ENCODE measurements at regions not wholly inside any gene's neighbourhood (a gene's known extent, or its start where the extent isn't known, plus 50 kb on each side); places are given as distances from the start of the nearest gene placed in this dataset.
"Not testable (repeated sequence)": the region's sequence is repeated elsewhere in the genome, so short reads cannot be mapped to it uniquely, and the experiment has no call there.

DNA sequence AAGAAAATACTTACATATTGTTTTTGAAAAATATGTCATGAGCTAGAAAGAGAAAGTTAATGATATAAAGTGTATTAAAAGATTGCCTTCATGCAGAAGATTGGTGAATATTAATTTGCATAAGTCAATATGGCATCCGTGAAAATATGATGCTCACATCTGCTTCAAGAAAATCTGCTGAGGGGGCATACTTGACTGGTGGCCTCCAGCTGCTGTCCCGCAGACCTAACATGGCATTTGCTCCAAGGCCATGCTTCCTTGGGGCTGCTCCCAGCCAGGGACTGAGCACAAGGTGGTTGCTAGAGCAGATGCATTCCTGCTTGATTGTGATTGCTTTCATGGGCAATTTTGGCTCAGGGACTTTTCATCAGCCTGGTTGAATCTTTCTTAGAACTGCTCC, 133.8 kb downstream of the TTC6 start:
- H3K4me1 ChIP-seq (ENCODE audit: insufficient read depth), result no peaks in the 10 kb centered on the region
- no peak overlapping the region for H3K27ac ChIP-seq (ENCODE audit: low read depth)
- H3K4me3 ChIP-seq (ENCODE audit: low read depth, low read length), result no peak overlapping the region
- H3K36me3 ChIP-seq (ENCODE audit: insufficient read depth), result no peaks in the 10 kb centered on the region
- DNase-seq (ENCODE audit: extremely low spot score), result no peak
- 88% methylated on average over 2 of the region's 2 CpGs for WGBS

DNA sequence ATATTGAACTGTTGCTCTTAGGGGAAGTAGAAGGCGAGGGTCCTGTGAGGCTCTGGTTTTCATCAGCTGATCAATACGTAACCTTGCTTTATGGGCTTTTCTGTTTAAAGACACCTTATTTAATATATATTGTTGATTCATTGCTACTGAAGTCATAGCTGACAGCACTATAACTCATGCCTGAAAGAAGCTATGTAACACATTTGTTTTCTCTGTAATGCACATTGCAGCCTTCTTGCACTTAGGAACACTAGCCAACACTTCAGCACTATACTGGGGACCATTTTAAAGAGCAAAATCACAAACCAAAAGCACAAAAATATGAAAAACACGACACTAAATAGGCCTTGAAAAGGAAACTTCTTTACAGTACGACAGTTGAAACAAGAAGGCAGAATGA, 135.7 kb downstream of the TTC6 start:
- Histone ChIP-seq H3K36me3 (ENCODE audit: insufficient read depth) (no peaks in the 10 kb centered on the region), H3K4me1 (ENCODE audit: insufficient read depth) (no peaks in the 10 kb centered on the region), H3K4me3 (ENCODE audit: low read depth, low read length) (no peak overlapping the region), H3K27ac (ENCODE audit: low read depth) (no peak overlapping the region)
- 50% methylated on average over 4 of the region's 4 CpGs for WGBS
- no peak for DNase-seq (ENCODE audit: extremely low spot score)

DNA sequence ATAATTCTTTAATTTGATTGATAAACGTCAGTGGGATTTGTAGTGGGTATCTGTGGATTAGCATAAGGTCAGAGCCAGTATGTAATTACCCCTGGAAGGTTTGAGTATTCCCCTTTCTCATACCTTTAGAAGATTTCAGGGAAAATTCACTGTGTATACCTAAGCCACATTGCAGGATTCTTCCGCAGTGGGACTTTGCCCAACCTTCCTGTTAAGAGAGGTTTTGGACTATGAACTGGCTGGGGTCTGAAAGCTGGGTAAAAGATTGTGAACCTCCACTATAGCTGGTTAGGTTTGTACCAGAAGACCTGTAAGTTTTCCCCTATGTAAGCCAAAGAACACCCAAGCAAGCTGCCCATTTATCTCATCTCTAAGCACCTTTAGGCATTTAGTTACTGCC, 150.2 kb downstream of the TTC6 start:
- no peaks in the 10 kb centered on the region for H3K36me3 ChIP-seq (ENCODE audit: insufficient read depth)
- no peak overlapping the region for H3K4me3 ChIP-seq (ENCODE audit: low read depth, low read length)
- WGBS, result 78% methylated on average over 2 of the region's 2 CpGs
- no peak for DNase-seq (ENCODE audit: extremely low spot score)
- H3K27ac ChIP-seq (ENCODE audit: low read depth), result no peak overlapping the region
- H3K4me1 ChIP-seq (ENCODE audit: insufficient read depth), result no peaks in the 10 kb centered on the region

DNA sequence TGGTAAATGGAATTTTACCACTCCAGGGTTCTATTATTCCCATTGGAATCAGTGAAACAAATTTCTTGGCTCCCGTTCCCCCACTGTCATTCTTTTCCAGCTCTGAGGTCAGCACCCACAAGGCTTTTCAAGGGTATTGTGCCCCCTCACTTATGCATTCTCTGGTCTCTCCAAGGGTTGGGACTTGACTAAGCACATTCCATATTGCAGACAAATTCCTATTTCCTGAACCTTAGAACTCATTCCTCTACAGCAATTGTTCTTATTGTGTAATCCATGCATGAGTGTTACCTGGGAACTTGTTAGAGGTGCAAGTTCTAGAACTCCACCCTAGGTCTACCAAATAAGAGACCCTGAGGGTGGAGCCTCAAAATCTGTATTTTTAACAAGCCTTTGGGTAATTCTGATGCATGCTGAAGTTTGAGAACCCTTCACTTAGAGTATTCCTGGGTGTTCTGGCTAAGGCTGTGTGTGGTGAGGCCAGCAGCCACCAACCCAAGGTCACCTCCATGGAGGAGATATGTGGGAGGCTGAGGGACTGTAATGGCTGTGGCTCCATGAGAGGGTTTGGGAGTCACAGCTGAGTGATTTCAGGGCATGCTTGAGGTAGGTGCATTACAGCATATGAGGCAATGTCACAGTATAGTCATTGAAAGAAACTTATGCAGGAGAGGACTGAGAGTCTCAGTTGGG, 150.9 kb downstream of the TTC6 start:
- no peak for DNase-seq (ENCODE audit: extremely low spot score)
- no peak overlapping the region for H3K27ac ChIP-seq (ENCODE audit: low read depth)
- H3K4me3 ChIP-seq (ENCODE audit: low read depth, low read length), result no peak overlapping the region
- no peaks in the 10 kb centered on the region for H3K36me3 ChIP-seq (ENCODE audit: insufficient read depth)
- 84% methylated on average over 1 of the region's 1 CpG for WGBS
- H3K4me1 ChIP-seq (ENCODE audit: insufficient read depth), result no peaks in the 10 kb centered on the region

DNA sequence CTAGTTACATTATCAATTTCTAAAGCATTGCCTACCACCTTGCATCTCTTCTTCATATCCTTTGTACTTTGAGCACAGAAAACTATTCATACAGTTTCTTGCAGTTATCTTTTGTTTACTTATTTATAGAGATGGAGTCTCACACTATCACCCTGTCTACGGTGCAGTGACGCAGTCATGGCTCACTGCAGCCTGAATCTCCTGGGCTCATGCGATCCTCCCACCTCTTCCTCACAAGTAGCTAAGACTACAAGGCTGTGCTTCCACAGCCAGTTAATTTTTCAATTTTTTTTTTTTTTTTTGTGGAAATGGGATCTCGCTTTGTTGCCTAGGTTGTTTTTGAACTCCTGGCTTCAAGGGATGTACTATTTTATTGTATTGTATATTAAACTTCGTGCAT, 158.0 kb downstream of the TTC6 start:
- H3K36me3 ChIP-seq (ENCODE audit: insufficient read depth), result no peaks in the 10 kb centered on the region
- H3K27ac ChIP-seq (ENCODE audit: low read depth), result no peak overlapping the region
- no peak overlapping the region for H3K4me3 ChIP-seq (ENCODE audit: low read depth, low read length)
- no peaks in the 10 kb centered on the region for H3K4me1 ChIP-seq (ENCODE audit: insufficient read depth)
- 65% methylated on average over 5 of the region's 5 CpGs for WGBS
- DNase-seq (ENCODE audit: extremely low spot score), result no peak

DNA sequence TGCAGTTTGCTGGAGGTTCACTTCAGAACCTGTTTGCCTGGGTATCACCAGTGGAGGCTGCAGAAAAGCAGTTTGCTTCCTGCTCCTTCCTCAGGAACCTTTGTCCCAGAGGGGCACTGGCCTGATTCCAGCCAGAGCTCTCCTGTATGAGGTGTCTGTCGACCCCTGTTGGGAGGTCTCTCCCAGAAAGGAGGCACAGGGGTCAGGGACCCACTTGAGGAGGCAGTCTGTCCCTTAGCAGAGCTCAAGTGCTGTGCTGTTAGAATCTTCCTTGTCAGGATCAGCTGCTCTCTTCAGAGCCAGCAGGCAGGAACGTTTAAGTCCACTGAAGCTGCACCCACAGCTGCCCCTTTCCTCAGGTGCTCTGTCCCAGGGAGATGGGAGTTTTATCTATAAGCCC, 164.8 kb downstream of the TTC6 start:
- H3K4me3 ChIP-seq (ENCODE audit: low read depth, low read length); H3K36me3 ChIP-seq (ENCODE audit: insufficient read depth); DNase-seq (ENCODE audit: extremely low spot score); H3K27ac ChIP-seq (ENCODE audit: low read depth); H3K4me1 ChIP-seq (ENCODE audit: insufficient read depth): not testable (repeated sequence)
- 46% methylated on average over 2 of the region's 2 CpGs for WGBS

DNA sequence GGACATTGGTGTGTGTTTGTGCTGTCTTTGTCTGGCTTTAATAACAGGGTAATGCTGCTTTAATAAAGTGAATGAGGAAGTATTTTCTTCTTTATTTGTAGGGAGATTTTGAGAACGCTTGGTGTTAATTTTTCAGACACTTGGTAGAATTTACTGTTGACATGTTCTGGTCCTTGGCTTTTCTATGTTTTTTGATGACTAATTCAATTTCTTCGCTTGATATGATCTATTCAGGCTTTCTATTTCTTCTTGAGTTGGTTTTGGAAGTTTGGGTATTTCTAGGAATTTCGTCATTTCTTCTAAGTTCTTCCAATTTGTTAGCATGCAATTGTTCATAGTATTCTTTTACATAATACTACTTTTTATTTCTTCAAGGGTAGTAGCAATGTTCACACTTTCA, 167.8 kb downstream of the TTC6 start:
- WGBS, result 92% methylated on average over 3 of the region's 3 CpGs
- Histone ChIP-seq H3K36me3 (ENCODE audit: insufficient read depth) (no peaks in the 10 kb centered on the region), H3K27ac (ENCODE audit: low read depth) (no peak overlapping the region), H3K4me1 (ENCODE audit: insufficient read depth) (no peaks in the 10 kb centered on the region), H3K4me3 (ENCODE audit: low read depth, low read length) (no peak overlapping the region)
- no peak for DNase-seq (ENCODE audit: extremely low spot score)

DNA sequence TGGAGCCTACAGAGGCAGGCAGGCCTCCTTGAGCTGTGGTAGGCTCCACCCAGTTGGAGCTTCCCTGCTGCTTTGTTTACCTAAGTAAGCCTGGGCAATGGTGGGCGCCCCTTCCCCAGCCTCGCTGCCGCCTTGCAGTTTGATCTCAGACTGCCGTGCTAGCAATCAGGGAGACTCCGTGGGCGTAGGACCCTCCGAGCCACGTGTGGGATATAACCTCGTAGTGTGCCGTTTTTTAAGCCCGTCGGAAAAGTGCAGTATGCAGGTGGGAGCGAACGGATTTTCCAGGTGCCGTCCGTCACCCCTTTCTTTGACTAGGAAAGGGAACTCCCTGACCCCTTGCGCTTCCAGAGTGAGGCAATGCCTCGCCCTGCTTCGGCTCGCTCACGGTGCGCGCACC, 176.9 kb downstream of the TTC6 start:
- H3K27ac ChIP-seq (ENCODE audit: low read depth); H3K4me3 ChIP-seq (ENCODE audit: low read depth, low read length); DNase-seq (ENCODE audit: extremely low spot score); H3K36me3 ChIP-seq (ENCODE audit: insufficient read depth); H3K4me1 ChIP-seq (ENCODE audit: insufficient read depth): not testable (repeated sequence)
- 85% methylated on average over 23 of the region's 23 CpGs for WGBS

DNA sequence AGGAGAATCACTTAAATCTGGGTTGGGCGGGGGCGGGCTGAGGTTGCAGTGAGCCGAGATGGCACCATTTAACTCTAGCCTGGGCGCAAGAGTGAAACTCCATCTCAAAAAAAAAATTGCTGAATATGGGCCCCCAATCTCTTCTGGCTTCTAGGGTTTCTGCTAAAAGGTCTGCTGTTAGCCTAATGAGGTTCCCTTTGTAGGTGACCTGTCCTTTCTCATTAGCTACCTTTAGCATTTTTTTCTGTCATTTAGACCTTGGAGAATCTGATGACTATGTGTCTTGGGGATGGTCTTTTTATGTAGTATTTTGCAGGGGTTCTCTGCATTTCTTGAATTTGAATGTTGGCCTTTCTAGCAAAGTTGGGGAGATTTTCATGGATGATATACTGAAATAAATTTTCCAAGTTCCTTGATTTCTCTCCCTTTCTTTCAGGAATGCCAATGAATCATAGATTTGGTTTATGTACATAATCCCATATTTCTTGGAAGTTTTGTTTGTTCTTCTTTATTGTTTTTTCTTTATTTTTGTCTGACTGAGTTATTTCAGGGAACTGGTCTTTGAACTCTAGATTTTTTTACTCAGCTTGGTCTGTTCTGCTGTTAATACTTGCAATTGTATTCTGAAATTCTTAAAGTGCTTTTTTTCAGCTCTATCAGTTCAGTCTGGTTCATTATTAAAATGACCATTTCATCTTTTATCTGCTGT, 181.5 kb downstream of the TTC6 start:
- WGBS, result 96% methylated on average over 4 of the region's 4 CpGs
- Histone ChIP-seq H3K4me3 (ENCODE audit: low read depth, low read length) (no peak overlapping the region), H3K4me1 (ENCODE audit: insufficient read depth) (no peaks in the 10 kb centered on the region), H3K36me3 (ENCODE audit: insufficient read depth) (no peaks in the 10 kb centered on the region), H3K27ac (ENCODE audit: low read depth) (no peak overlapping the region)
- DNase-seq (ENCODE audit: extremely low spot score), result no peak

DNA sequence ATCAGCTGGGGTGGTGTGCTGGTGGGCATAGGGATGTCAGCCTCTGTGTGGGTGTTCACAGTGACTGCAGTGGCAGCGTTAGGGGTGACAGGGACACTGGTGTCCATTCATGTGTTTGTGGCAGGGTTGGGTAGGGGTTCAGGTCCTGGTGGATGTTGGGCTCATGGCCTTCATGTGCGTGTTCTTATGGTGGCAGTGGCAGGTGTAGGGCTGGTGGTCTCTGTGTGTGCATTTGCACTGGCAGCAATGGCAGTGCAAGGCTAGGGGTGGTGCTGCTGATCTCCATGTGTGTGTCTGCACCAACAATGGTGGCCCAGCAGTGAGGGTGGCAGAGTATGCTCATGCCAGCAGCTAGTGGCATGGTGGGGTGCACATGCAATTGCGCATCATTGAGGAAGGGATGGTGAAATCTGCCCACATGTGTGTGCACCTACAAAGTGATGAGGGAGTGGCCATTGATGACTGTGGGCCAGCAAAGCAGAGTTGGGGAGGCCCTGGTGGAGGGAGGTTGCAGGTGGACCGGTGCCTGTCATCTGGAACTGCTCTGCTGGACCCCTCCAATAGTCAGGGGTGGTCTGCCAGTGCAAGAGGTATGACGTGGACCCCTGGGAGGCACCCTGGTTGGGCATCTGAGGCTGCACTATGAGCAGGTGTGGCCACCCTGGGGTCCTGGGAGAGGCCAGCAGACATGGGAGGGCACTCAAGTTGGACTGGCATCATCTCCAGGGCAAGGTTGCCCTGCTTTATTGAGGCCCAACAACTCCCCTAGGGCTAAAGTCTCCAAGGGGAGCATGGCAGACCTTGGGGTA, 182.9 kb downstream of the TTC6 start:
- Histone ChIP-seq H3K36me3 (ENCODE audit: insufficient read depth) (no peaks in the 10 kb centered on the region), H3K4me1 (ENCODE audit: insufficient read depth) (no peaks in the 10 kb centered on the region), H3K4me3 (ENCODE audit: low read depth, low read length) (no peak overlapping the region), H3K27ac (ENCODE audit: low read depth) (no peak overlapping the region)
- no peak for DNase-seq (ENCODE audit: extremely low spot score)
- 88% methylated on average over 5 of the region's 5 CpGs for WGBS

DNA sequence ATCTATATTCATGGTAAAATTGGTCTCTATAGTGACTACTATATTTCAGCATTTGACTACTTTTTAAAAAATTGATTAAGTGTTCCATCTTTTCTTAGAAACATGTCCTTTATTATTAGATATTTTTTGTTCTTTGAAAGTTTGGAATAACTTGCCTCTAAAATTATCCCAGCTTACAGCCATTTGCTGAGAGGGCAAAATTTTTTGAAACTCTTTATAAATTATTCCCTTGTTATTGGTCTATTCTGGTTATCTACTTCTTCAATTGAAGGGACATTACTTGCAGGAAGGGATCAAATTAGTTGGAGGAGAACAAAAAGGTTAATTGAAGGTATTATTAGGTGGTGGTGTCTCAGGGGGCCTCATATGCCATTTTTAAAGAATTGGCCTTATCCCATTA, 184.1 kb downstream of the TTC6 start:
- no peaks in the 10 kb centered on the region for H3K36me3 ChIP-seq (ENCODE audit: insufficient read depth)
- H3K27ac ChIP-seq (ENCODE audit: low read depth), result no peak overlapping the region
- no peak overlapping the region for H3K4me3 ChIP-seq (ENCODE audit: low read depth, low read length)
- H3K4me1 ChIP-seq (ENCODE audit: insufficient read depth), result no peaks in the 10 kb centered on the region
- DNase-seq (ENCODE audit: extremely low spot score), result no peak

DNA sequence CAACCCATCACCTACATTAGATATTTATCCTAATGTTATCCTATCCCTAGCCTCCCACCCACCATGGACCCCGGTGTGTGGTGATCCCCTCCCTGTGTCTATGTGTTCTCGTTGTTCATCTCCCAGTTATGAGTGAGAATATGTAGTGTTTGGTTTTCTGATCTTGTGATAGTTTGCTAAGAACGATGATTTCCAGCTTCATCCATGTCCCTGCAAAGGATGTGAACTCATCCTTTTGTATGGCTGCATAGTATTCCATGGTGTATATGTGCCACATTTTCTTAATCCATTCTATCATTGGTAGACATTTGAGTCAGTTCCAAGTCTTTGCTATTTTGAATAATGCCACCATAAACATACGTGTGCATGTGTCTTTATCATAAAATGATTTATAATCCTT, 185.3 kb downstream of the TTC6 start:
- H3K4me1 ChIP-seq (ENCODE audit: insufficient read depth); H3K4me3 ChIP-seq (ENCODE audit: low read depth, low read length); H3K27ac ChIP-seq (ENCODE audit: low read depth); DNase-seq (ENCODE audit: extremely low spot score); H3K36me3 ChIP-seq (ENCODE audit: insufficient read depth): not testable (repeated sequence)
- 88% methylated on average over 4 of the region's 4 CpGs for WGBS

DNA sequence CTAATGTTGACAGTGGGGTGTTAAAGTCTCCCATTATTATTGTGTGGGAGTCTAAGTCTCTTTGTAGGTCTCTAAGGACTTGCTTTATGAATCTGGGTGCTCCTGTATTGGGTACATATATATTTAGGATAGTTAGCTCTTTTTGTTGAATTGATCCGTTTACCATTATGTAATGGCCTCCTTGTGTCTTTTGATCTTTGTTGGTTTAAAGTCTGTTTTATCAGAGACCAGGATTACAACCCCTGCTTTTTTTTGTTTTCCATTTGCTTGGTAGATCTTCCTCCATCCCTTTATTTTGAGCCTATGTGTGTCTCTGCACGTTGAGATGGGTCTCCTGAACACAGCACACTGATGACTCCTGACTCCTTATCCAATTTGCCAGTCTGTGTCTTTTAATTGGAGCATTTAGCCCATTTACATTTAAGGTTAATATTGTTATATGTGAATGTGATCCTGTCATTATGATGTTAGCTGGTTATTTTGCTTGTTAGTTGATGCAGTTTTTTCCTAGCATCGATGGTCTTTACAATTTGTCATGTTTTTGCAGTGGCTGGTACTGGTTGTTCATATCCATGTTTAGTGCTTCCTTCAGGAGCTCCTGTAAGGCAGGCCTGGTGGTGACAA, 188.9 kb downstream of the TTC6 start:
- not testable (repeated sequence) for H3K4me1 ChIP-seq (ENCODE audit: insufficient read depth)

DNA sequence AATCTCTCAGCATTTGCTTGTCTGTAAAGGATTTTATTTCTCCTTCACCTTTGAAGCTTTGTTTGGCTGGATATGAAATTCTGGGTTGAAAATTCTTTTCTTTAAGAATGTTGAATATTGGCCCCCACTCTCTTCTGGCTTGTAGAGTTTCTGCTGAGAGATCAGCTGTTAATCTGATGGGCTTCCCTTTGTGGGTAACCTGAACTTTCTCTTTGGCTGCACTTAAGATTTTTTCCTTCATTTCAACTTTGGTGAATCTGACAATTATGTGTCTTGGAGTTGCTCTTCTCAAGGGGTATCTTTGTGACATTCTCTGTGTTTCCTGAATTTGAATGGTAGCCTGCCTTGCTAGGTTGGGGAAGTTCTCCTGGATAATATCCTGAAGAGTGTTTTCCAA, 189.4 kb downstream of the TTC6 start:
- H3K36me3 ChIP-seq (ENCODE audit: insufficient read depth); H3K4me1 ChIP-seq (ENCODE audit: insufficient read depth); H3K4me3 ChIP-seq (ENCODE audit: low read depth, low read length); DNase-seq (ENCODE audit: extremely low spot score); H3K27ac ChIP-seq (ENCODE audit: low read depth): not testable (repeated sequence)

More for the DNA sequence above, 188.9 kb downstream of the TTC6 start:
- 71% methylated on average over 3 of the region's 3 CpGs for WGBS
- not testable (repeated sequence) for H3K4me3 ChIP-seq (ENCODE audit: low read depth, low read length); H3K36me3 ChIP-seq (ENCODE audit: insufficient read depth); H3K27ac ChIP-seq (ENCODE audit: low read depth); DNase-seq (ENCODE audit: extremely low spot score)
